ENCODE measurements at regions not wholly inside any gene's neighbourhood (a gene's known extent, or its start where the extent isn't known, plus 50 kb on each side); places are given as distances from the start of the nearest gene placed in this dataset.

DNA sequence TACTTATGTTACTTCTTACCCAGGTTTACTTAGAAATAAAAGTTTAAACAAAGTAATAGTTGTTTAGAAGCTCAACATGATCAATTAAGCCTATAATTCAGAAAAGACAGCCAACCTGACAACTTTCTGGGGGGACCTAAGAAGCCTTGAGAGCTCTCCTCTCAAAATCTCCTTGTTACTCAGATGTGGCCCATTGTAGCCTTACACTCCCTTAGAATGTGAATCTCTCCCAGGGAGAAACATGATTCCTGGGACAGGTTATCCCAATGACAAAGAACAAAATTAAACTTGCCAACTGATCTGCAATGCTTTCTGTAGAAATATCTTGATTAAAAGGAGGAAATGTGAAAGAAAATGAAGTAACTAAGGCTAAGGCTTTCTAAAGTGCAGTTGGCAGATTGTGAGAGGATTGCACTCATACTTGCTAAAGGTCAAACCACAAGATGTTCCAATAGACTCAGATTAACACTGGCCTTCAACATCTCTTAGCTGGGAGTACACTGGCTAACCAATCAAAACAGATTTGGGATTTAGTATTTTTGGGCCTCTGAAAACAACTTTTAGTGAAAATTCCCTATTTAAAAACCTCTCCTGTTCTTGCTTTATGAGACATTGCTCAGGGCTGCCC, 72.3 kb upstream of the TMX1 start:
- TF ChIP-seq JUN (IDR thresholded peaks at IDR 0.05; ENCODE audit: borderline replicate concordance, insufficient read depth, insufficient read length, low read depth) (no peak), FOS (IDR thresholded peaks at IDR 0.05; ENCODE audit: borderline replicate concordance, insufficient read depth, low read length) (no peak)
- FAIRE-seq, result no peak
- CTCF ChIA-PET, result interaction anchor here (1.2 kb wide), 1 partner anchor 609 kb away, joined by 3 read pairs; no protein-coding TSS in a partner anchor

DNA sequence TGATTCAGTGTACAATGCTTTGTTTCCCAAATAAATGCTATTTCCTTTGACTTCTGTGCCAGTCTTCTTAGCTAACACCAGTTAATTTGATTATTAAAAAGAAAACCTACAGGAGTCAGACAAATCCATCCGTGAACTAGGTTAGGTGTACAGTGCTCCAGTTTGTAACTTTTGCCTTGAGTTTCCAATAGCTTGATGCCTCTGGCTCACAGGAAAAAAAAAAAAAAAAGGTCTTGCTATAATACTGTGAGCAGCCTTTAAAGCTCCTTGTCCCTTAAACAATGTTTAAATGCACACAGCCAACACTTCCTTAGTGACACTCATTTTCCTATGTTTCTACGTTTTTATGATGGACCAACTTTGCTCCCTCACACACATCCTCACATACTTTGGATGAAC, 71.8 kb upstream of the TMX1 start:
- Histone ChIP-seq H3K4me2 (ENCODE audit: insufficient read depth, low read length) (no peak overlapping the region), H3K9me1 (replicated peaks; ENCODE audit: control insufficient read depth, extremely low read depth, insufficient read depth, low read length) (no peaks in the 10 kb centered on the region), H3K9me3 (replicated peaks; ENCODE audit: control insufficient read depth, insufficient read depth, low read length) (no peaks in the 10 kb centered on the region), H3K36me3 (ENCODE audit: control insufficient read depth in 2 of 2, extremely low read depth in 1 of 2, insufficient read depth in 2 of 2, low read length in 2 of 2) (no peaks in the 10 kb centered on the region), H4K20me1 (replicated peaks; ENCODE audit: control insufficient read depth, extremely low read depth, insufficient read depth, low read length) (no peaks in the 10 kb centered on the region), H3K4me3 (replicated peaks in 1 of 3; ENCODE audit: insufficient read depth in 1 of 3, low read depth in 1 of 3, low read length in 3 of 3) (no peak overlapping the region), H2AFZ (ENCODE audit: low read depth, low read length) (no peak overlapping the region), H3K79me2 (ENCODE audit: control insufficient read depth, insufficient read depth, low read length) (no peaks in the 10 kb centered on the region), H3K9ac (replicated peaks; ENCODE audit: extremely low read depth, insufficient read depth, low read length) (no peak overlapping the region), H3K27me3 (ENCODE audit: control insufficient read depth in 2 of 2, insufficient read depth in 2 of 2, low read length in 2 of 2) (peaks cover 3 to 11% of the 10 kb centered on the region in 2 experiments), H3K4me1 (ENCODE audit: control insufficient read depth, extremely low read depth, insufficient read depth, low read length) (no peaks in the 10 kb centered on the region), H3K27ac (ENCODE audit: insufficient read depth, low read depth, low read length) (no peak overlapping the region)
- ChIA-PET CTCF (interaction anchor here (1.2 kb wide), 1 partner anchor 608 kb away, joined by 3 read pairs; no protein-coding TSS in a partner anchor), POLR2A (interaction anchor here (0.6 kb wide), 1 partner anchor 55 kb away, joined by 3 read pairs; no protein-coding TSS in a partner anchor)
- DNase-seq (ENCODE audit: low read depth, low spot score), result no peak
- TF ChIP-seq, protein P1, sequence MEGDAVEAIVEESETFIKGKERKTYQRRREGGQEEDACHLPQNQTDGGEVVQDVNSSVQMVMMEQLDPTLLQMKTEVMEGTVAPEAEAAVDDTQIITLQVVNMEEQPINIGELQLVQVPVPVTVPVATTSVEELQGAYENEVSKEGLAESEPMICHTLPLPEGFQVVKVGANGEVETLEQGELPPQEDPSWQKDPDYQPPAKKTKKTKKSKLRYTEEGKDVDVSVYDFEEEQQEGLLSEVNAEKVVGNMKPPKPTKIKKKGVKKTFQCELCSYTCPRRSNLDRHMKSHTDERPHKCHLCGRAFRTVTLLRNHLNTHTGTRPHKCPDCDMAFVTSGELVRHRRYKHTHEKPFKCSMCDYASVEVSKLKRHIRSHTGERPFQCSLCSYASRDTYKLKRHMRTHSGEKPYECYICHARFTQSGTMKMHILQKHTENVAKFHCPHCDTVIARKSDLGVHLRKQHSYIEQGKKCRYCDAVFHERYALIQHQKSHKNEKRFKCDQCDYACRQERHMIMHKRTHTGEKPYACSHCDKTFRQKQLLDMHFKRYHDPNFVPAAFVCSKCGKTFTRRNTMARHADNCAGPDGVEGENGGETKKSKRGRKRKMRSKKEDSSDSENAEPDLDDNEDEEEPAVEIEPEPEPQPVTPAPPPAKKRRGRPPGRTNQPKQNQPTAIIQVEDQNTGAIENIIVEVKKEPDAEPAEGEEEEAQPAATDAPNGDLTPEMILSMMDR (IDR thresholded peaks at IDR 0.05; ENCODE audit: extremely low read depth in 1 of 2, insufficient read depth in 1 of 2, low read depth in 1 of 2, low read length in 2 of 2), result no peak
- TF ChIP-seq, protein P2, sequence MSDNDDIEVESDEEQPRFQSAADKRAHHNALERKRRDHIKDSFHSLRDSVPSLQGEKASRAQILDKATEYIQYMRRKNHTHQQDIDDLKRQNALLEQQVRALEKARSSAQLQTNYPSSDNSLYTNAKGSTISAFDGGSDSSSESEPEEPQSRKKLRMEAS (IDR thresholded peaks at IDR 0.05; ENCODE audit: insufficient read depth, insufficient read length), result no peak
- TF ChIP-seq POLR2A (IDR thresholded peaks at IDR 0.05; ENCODE audit: low read depth, low read length) (no peak), GATA2 (IDR thresholded peaks at IDR 0.05; ENCODE audit: insufficient read depth, insufficient read length, low read depth, low read length) (no peak), FOS (IDR thresholded peaks at IDR 0.05; ENCODE audit: borderline replicate concordance, insufficient read depth, low read length) (no peak), JUN (IDR thresholded peaks at IDR 0.05; ENCODE audit: borderline replicate concordance, insufficient read depth, insufficient read length, low read depth) (no peak), EZH2 (IDR thresholded peaks at IDR 0.05; ENCODE audit: borderline replicate concordance, low read depth, low read length, severe bottlenecking) (no peak), POLR2AphosphoS5 (IDR thresholded peaks at IDR 0.05; ENCODE audit: insufficient read depth, low read depth, low read length) (no peak), MYC (IDR thresholded peaks at IDR 0.05; ENCODE audit: low read depth, low read length) (no peak)
- dilution Hi-C loops (cut with MboI; ENCODE audit: extremely low pct_ligation_motif_present, low sequenced_read_pairs) (no loop called here), intact Hi-C loops (cut with micrococcal nuclease) (no loop called here)
- no TSS peak for BruUV-seq (replicated peaks)
- FAIRE-seq, result no peak

More for the DNA sequence above, 72.3 kb upstream of the TMX1 start:
- Histone ChIP-seq H3K27me3 (ENCODE audit: control insufficient read depth in 2 of 2, insufficient read depth in 2 of 2, low read length in 2 of 2) (peaks cover 6 to 12% of the 10 kb centered on the region in 2 experiments), H3K9ac (replicated peaks; ENCODE audit: extremely low read depth, insufficient read depth, low read length) (no peak overlapping the region), H3K4me2 (ENCODE audit: insufficient read depth, low read length) (no peak overlapping the region), H3K36me3 (ENCODE audit: control insufficient read depth in 2 of 2, extremely low read depth in 1 of 2, insufficient read depth in 2 of 2, low read length in 2 of 2) (no peaks in the 10 kb centered on the region), H3K4me1 (ENCODE audit: control insufficient read depth, extremely low read depth, insufficient read depth, low read length) (no peaks in the 10 kb centered on the region), H3K27ac (ENCODE audit: insufficient read depth, low read depth, low read length) (no peak overlapping the region), H3K79me2 (ENCODE audit: control insufficient read depth, insufficient read depth, low read length) (no peaks in the 10 kb centered on the region), H3K4me3 (replicated peaks in 1 of 3; ENCODE audit: insufficient read depth in 1 of 3, low read depth in 1 of 3, low read length in 3 of 3) (no peak overlapping the region), H3K9me1 (replicated peaks; ENCODE audit: control insufficient read depth, extremely low read depth, insufficient read depth, low read length) (no peaks in the 10 kb centered on the region), H3K9me3 (replicated peaks; ENCODE audit: control insufficient read depth, insufficient read depth, low read length) (no peaks in the 10 kb centered on the region), H4K20me1 (replicated peaks; ENCODE audit: control insufficient read depth, extremely low read depth, insufficient read depth, low read length) (no peaks in the 10 kb centered on the region), H2AFZ (ENCODE audit: low read depth, low read length) (no peak overlapping the region)
- dilution Hi-C loops (cut with MboI; ENCODE audit: extremely low pct_ligation_motif_present, low sequenced_read_pairs), result no loop called here
- no TSS peak for BruUV-seq (replicated peaks)
- DNase-seq (ENCODE audit: low read depth, low spot score), result no peak
- POLR2A ChIA-PET, result interaction anchor here (0.6 kb wide), 1 partner anchor 56 kb away, joined by 3 read pairs; no protein-coding TSS in a partner anchor
- intact Hi-C loops (cut with micrococcal nuclease), result no loop called here

Data from endothelial cell of umbilical vein (primary cell).